K562 (cell line): ENCODE measurements at regions not wholly inside any gene's neighbourhood (a gene's known extent, or its start where the extent isn't known, plus 50 kb on each side); places are given as distances from the start of the nearest gene placed in this dataset.

ENCODE experiments used
- ATAC-seq: fragments of 200-7000 bp; cut with Tn5 transposase; 3 replicates; pipeline ENCODE4 v1.9.1; 2020; ENCODE audit warnings: moderate library complexity
- BruUV-seq: library from RNA; stranded (reverse); fragments of 400-500 nt; replicated peaks from 2 replicates; lab custom pipeline; 2021; lab: Mats Ljungman, UMichigan
- CTCF ChIA-PET: fragments of 300-600 bp; formaldehyde crosslinking; extraction: SDS; loops from one replicate; lab custom pipeline; 2021; ENCODE audit warnings: low intra/inter-chr PET ratio; lab: Yijun Ruan, JAX
- POLR2A ChIA-PET: fragments of 300-600, 350-650 bp; sonication (Branson Sonifier 250); formaldehyde crosslinking; extraction: SDS; loops from one replicate; lab custom pipeline; 2021; ENCODE audit warnings: antibody characterized with exemption, inconsistent platforms; lab: Yijun Ruan, JAX
- DNase-seq, 4 experiments: peaks; one replicate each; pipeline versions ENCODE4 v3.0.0 to v3.0.0-alpha.2; 2011 to 2018; ENCODE audit warnings: low spot score in 3 of 4, mixed read lengths in 3 of 4; ENCODE audit errors: extremely low read depth in 1 of 4
- FAIRE-seq: peaks from 2 replicates; lab custom pipeline; 2011; peaks lifted over from hg19 to GRCh38; lab: Jason Lieb, UNC
- H2AFZ ChIP-seq: 2 replicates; pipeline ENCODE4 v1.6.0; 2011; ENCODE audit warnings: low read depth, low read length, control low read depth, inconsistent platforms
- H3K27ac ChIP-seq: fragments of 200-600 bp; 3 replicates; pipeline ENCODE4 v1.8.0; 2011; ENCODE audit warnings: low read depth, mild to moderate bottlenecking, control low read depth, inconsistent platforms, low read length, moderate library complexity, mixed read lengths; ENCODE audit errors: extremely low read depth
- H3K27me3 ChIP-seq, 2 experiments: fragments of 300-600 bp in 1 of 2; 2 replicates in 1 of 2; 3 replicates in 1 of 2; pipeline versions ENCODE4 v1.6.0 to v1.8.0; 2011; ENCODE audit warnings: inconsistent platforms in 2 of 2, low read length in 2 of 2, mild to moderate bottlenecking in 1 of 2, mixed read lengths in 1 of 2, moderate library complexity in 1 of 2; ENCODE audit not compliant: control insufficient read depth in 2 of 2, insufficient read depth in 2 of 2
- H3K36me3 ChIP-seq: fragments of 300-600 bp; 3 replicates; pipeline ENCODE4 v1.8.0; 2011; ENCODE audit warnings: mild to moderate bottlenecking, low read length, inconsistent platforms; ENCODE audit not compliant: control insufficient read depth, insufficient read depth
- H3K4me1 ChIP-seq, 2 experiments: fragments of 200-600 bp in 1 of 2; replicated peaks in 1 of 2; 2 replicates in 1 of 2; 3 replicates in 1 of 2; pipeline versions ENCODE4 v1.5.1 to v1.8.0; 2011; ENCODE audit warnings: inconsistent platforms in 2 of 2, low read length in 2 of 2, mild to moderate bottlenecking in 1 of 2, mixed read lengths in 1 of 2, moderate library complexity in 1 of 2; ENCODE audit not compliant: control insufficient read depth in 2 of 2, insufficient read depth in 2 of 2
- H3K4me2 ChIP-seq: 2 replicates; pipeline ENCODE4 v1.6.1; 2011; ENCODE audit warnings: low read length, control low read depth, inconsistent platforms, mixed read lengths; ENCODE audit not compliant: insufficient read depth
- H3K4me3 ChIP-seq: fragments of 200-600 bp; sonication (generic), shearing (Covaris generic); 2 replicates; pipeline ENCODE4 v1.5.1; 2016; ENCODE audit warnings: control low read depth, inconsistent platforms
- H3K79me2 ChIP-seq: fragments of 200-600 bp; 3 replicates; pipeline ENCODE4 v1.8.0; 2011; ENCODE audit warnings: low read length, inconsistent platforms; ENCODE audit not compliant: control insufficient read depth, insufficient read depth
- H3K9ac ChIP-seq, 2 experiments: 2 replicates each; pipeline versions ENCODE4 v1.6.0 to v1.6.1; 2011; ENCODE audit warnings: low read depth in 2 of 2, low read length in 2 of 2, control low read depth in 1 of 2, inconsistent platforms in 1 of 2, mild to moderate bottlenecking in 1 of 2, mixed read lengths in 1 of 2; ENCODE audit not compliant: insufficient read depth in 1 of 2
- H3K9me1 ChIP-seq: one replicate; pipeline ENCODE4 v1.6.0; 2011; ENCODE audit warnings: inconsistent platforms, mild to moderate bottlenecking, low read length, moderate library complexity; ENCODE audit not compliant: control insufficient read depth, insufficient read depth
- H3K9me3 ChIP-seq: replicated peaks from 2 replicates; pipeline ENCODE4 v1.5.1; 2011; ENCODE audit warnings: low read depth, low read length, inconsistent platforms; ENCODE audit not compliant: control insufficient read depth, insufficient read depth
- H4K20me1 ChIP-seq: replicated peaks from 2 replicates; pipeline ENCODE4 v1.6.1; 2011; ENCODE audit warnings: low read length, inconsistent platforms, mixed read lengths; ENCODE audit not compliant: control insufficient read depth, insufficient read depth
- ARID3B ChIP-seq: fragments of 250-450 bp; sonication (Bioruptor Pico); IDR thresholded peaks from 2 replicates; pipeline ENCODE4 v1.4.0; 2020; ENCODE audit warnings: borderline replicate concordance
- BRCA1 ChIP-seq, 2 experiments: fragments of 450-650 bp in 1 of 2; sonication (generic) in 1 of 2; formaldehyde crosslinking in 1 of 2; IDR thresholded peaks; 2 replicates each; pipeline versions ENCODE4 v1.5.0 to v1.6.1; 2017 to 2020; ENCODE audit warnings: mild to moderate bottlenecking in 1 of 2, missing genetic modification reagents in 1 of 2
- DMBX1 ChIP-seq: fragments of 250-450 bp; sonication (Bioruptor Pico); IDR thresholded peaks from 2 replicates; pipeline ENCODE4 v1.8.0; 2022; ENCODE audit warnings: inconsistent platforms, mild to moderate bottlenecking, moderate library complexity, borderline replicate concordance
- POU5F1 ChIP-seq: fragments of 150-350 bp; IDR thresholded peaks from 2 replicates; pipeline ENCODE4 v1.6.1; 2014; ENCODE audit warnings: borderline replicate concordance, low read length, low read depth, mild to moderate bottlenecking; ENCODE audit not compliant: partially characterized antibody
- SNRNP70 ChIP-seq: fragments of 200-400 bp; formaldehyde crosslinking; optimal IDR thresholded peaks from 2 replicates; pipeline ENCODE3; 2017; ENCODE audit warnings: low read depth, low read length
- XRCC5 ChIP-seq: fragments of 200-400 bp; formaldehyde crosslinking; IDR thresholded peaks from 2 replicates; pipeline ENCODE4 v1.6.1; 2017; ENCODE audit warnings: low read depth, mild to moderate bottlenecking, low read length
- ZNF318 ChIP-seq, 2 experiments: fragments of 450-650 bp; IDR thresholded peaks; 2 replicates each; pipeline ENCODE4 v1.6.1; 2016; ENCODE audit warnings: mild to moderate bottlenecking in 2 of 2, borderline replicate concordance in 1 of 2, low read depth in 1 of 2, moderate library complexity in 1 of 2
- ZNF740 ChIP-seq, 3 experiments: fragments of 200-800 bp in 1 of 3; sonication (Bioruptor generic) in 1 of 3; sonication (generic) in 1 of 3; formaldehyde crosslinking in 1 of 3; IDR thresholded peaks; 2 replicates each; pipeline versions ENCODE4 v1.6.1 to v1.8.0; 2016 to 2022; ENCODE audit warnings: mild to moderate bottlenecking in 2 of 3, missing compliant biosample characterization in 2 of 3, missing genetic modification characterization in 2 of 3, missing genetic modification reagents in 1 of 3
- WGBS: fragments of 100-300 bp; shearing (Covaris generic); methylation state at CpG from one replicate; pipeline ENCODE4 v1.1.6; 2016; ENCODE audit warnings: low coverage, mixed read lengths; ENCODE audit not compliant: insufficient coverage; ENCODE audit errors: missing lambda C conversion rate; 5-methylcytosine and 5-hydroxymethylcytosine counted together
- in situ Hi-C: fragments of 300-500 bp; cut with MboI; formaldehyde crosslinking; loops from 4 replicates; pipeline ENCODE4 v1.15.0; 2018; ENCODE audit warnings: inconsistent platforms, mixed read lengths
- intact Hi-C: fragments of 100-400 bp; cut with micrococcal nuclease; formaldehyde crosslinking; loops from 2 replicates; pipeline ENCODE4 v1.14.2; 2022

GRCh38 chr2:222802514-222803196, 58.2 kb upstream of the ACSL3 start:
- Histone ChIP-seq H3K27ac (no peak overlapping the region), H3K4me1 (peaks cover 0 to 13% of the 10 kb centered on the region in 2 experiments; a peak in 4 of 5 replicates), H3K27me3 (no peaks in the 10 kb centered on the region), H3K9me3 (no peaks in the 10 kb centered on the region), H3K79me2 (no peaks in the 10 kb centered on the region), H2AFZ (no peak overlapping the region), H3K4me2 (no peak overlapping the region), H3K4me3 (no peak overlapping the region), H4K20me1 (no peaks in the 10 kb centered on the region), H3K9me1 (no peaks in the 10 kb centered on the region), H3K9ac (no peak overlapping the region), H3K36me3 (no peaks in the 10 kb centered on the region)
- ATAC-seq (no peak), FAIRE-seq (no peak), DNase-seq (no peak)
- TF ChIP-seq ZNF740 (CRISPR knock-in tag; IDR thresholded peaks at IDR 0.05) (no peak), ZNF740 (tag; IDR thresholded peaks at IDR 0.05) (no peak), BRCA1 (IDR thresholded peaks at IDR 0.05) (no peak), BRCA1 (CRISPR knock-in tag; IDR thresholded peaks at IDR 0.05) (no peak), ARID3B (CRISPR knock-in tag) (no peak), DMBX1 (CRISPR knock-in tag) (no peak), XRCC5 (no peak), ZNF318 (IDR thresholded peaks at IDR 0.05; ENCODE audit: borderline replicate concordance in 1 of 2, low read depth in 1 of 2) (no peak), SNRNP70 (no peak), POU5F1 (no peak)
- intact Hi-C loops (no loop called here), in situ Hi-C loops (no loop called here)
- ChIA-PET POLR2A (no interaction called here), CTCF (no interaction called here)
- 6% methylated on average over 2 of the region's 5 CpGs for WGBS
- no TSS peak for BruUV-seq
